ENCODE measurements at regions not wholly inside any gene's neighbourhood (a gene's known extent, or its start where the extent isn't known, plus 50 kb on each side); places are given as distances from the start of the nearest gene placed in this dataset.
"Not testable (repeated sequence)": the region's sequence is repeated elsewhere in the genome, so short reads cannot be mapped to it uniquely, and the experiment has no call there.

GRCh38 chr9:38326122-38326521, 66.4 kb upstream of the ALDH1B1 start:
- Histone ChIP-seq H3K9me3 (no peaks in the 10 kb centered on the region), H3K36me3 (no peaks in the 10 kb centered on the region), H3K4me1 (no peaks in the 10 kb centered on the region), H3K27me3 (no peaks in the 10 kb centered on the region), H3K4me3 (no peak overlapping the region), H3K27ac (no peak overlapping the region)
- DNase-seq (ENCODE audit: low spot score in 2 of 2): no peak
- TF ChIP-seq POLR2A (IDR thresholded peaks at IDR 0.05): no peak
- TF ChIP-seq CTCF (IDR thresholded peaks at IDR 0.05): no peak
- TF ChIP-seq POLR2AphosphoS5 (IDR thresholded peaks at IDR 0.05): no peak
- intact Hi-C loops (cut with DNase I; ENCODE audit: low total_unique reads): no loop called here

GRCh38 chr9:38324213-38324612, 68.3 kb upstream of the ALDH1B1 start:
- intact Hi-C loops (cut with DNase I; ENCODE audit: low total_unique reads); H3K4me3 ChIP-seq; H3K27ac ChIP-seq; H3K4me1 ChIP-seq; H3K9me3 ChIP-seq; H3K27me3 ChIP-seq; DNase-seq (ENCODE audit: low spot score in 2 of 2); H3K36me3 ChIP-seq: not testable (repeated sequence)

GRCh38 chr9:38322937-38323336, 69.6 kb upstream of the ALDH1B1 start:
- TF ChIP-seq POLR2A (IDR thresholded peaks at IDR 0.05) (no peak), CTCF (IDR thresholded peaks at IDR 0.05) (no peak), POLR2AphosphoS5 (IDR thresholded peaks at IDR 0.05) (no peak)
- H3K27me3 ChIP-seq: no peaks in the 10 kb centered on the region
- intact Hi-C loops (cut with DNase I; ENCODE audit: low total_unique reads): no loop called here
- H3K4me3 ChIP-seq: no peak overlapping the region
- no peak for DNase-seq (ENCODE audit: low spot score in 2 of 2)
- H3K9me3 ChIP-seq: no peaks in the 10 kb centered on the region
- H3K4me1 ChIP-seq: no peaks in the 10 kb centered on the region
- no peaks in the 10 kb centered on the region for H3K36me3 ChIP-seq
- H3K27ac ChIP-seq: no peak overlapping the region

GRCh38 chr9:38319496-38320173, 72.9 kb upstream of the ALDH1B1 start:
- no peaks in the 10 kb centered on the region for H3K4me1 ChIP-seq
- no peaks in the 10 kb centered on the region for H3K27me3 ChIP-seq
- DNase-seq (ENCODE audit: low spot score in 2 of 2): no peak
- peak overlapping the region in 1 of 2 donors; percentile 2 for H3K27ac ChIP-seq
- no peaks in the 10 kb centered on the region for H3K9me3 ChIP-seq
- no peaks in the 10 kb centered on the region for H3K36me3 ChIP-seq
- intact Hi-C loops (cut with DNase I; ENCODE audit: low total_unique reads): no loop called here
- peak overlapping the region in 1 of 3 donors; percentile 34 for H3K4me3 ChIP-seq
- TF ChIP-seq CTCF (IDR thresholded peaks at IDR 0.05) (no peak), POLR2A (IDR thresholded peaks at IDR 0.05) (no peak), POLR2AphosphoS5 (IDR thresholded peaks at IDR 0.05) (no peak)

GRCh38 chr9:38318759-38319495, 73.6 kb upstream of the ALDH1B1 start:
- H3K27me3 ChIP-seq: no peaks in the 10 kb centered on the region
- H3K27ac ChIP-seq: peak overlapping the region; percentile 2 to 8
- intact Hi-C loops (cut with DNase I; ENCODE audit: low total_unique reads): no loop called here
- peak overlapping the region in 1 of 3 donors; percentile 34 for H3K4me3 ChIP-seq
- no peaks in the 10 kb centered on the region for H3K36me3 ChIP-seq
- no peak for DNase-seq (ENCODE audit: low spot score in 2 of 2)
- H3K4me1 ChIP-seq: no peaks in the 10 kb centered on the region
- TF ChIP-seq POLR2A (IDR thresholded peaks at IDR 0.05) (no peak), POLR2AphosphoS5 (IDR thresholded peaks at IDR 0.05) (no peak), CTCF (IDR thresholded peaks at IDR 0.05) (no peak)
- H3K9me3 ChIP-seq: no peaks in the 10 kb centered on the region

All from breast epithelium (tissue), 4 donors.